Skeletal muscle cell (primary cell): ENCODE measurements at regions not wholly inside any gene's neighbourhood (a gene's known extent, or its start where the extent isn't known, plus 50 kb on each side); places are given as distances from the start of the nearest gene placed in this dataset.
"Not testable (repeated sequence)": the region's sequence is repeated elsewhere in the genome, so short reads cannot be mapped to it uniquely, and the experiment has no call there.

Source experiments
- DNase-seq: peaks from one replicate; pipeline ENCODE4 v3.0.0-alpha.2; 2010; ENCODE audit warnings: low read depth
- H3K4me3 ChIP-seq: 2 replicates; pipeline ENCODE4 v1.5.1; 2011; ENCODE audit warnings: low read depth, mild to moderate bottlenecking, control low read depth, low read length, moderate library complexity

DNA sequence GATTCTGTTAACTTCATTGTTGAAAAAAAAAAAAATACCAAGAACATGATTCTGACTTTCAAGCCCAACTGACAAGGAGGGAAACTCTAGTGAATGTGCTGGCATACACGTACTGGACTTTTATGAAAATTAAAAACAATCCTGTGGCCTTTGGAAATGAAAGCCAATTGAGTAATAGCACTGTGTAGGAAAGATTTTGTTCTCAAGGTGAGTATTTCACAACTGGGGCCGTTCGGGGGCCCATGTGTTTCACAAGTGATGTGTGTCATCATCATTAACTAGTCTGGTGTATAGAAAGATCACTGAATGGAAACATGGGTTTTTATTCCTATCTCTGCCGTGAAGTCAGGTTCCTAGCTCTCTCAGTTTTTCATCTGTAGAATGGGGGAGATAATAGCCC is 605.0 kb upstream of the CLINT1 start:
- DNase-seq: peak; percentile 83

DNA sequence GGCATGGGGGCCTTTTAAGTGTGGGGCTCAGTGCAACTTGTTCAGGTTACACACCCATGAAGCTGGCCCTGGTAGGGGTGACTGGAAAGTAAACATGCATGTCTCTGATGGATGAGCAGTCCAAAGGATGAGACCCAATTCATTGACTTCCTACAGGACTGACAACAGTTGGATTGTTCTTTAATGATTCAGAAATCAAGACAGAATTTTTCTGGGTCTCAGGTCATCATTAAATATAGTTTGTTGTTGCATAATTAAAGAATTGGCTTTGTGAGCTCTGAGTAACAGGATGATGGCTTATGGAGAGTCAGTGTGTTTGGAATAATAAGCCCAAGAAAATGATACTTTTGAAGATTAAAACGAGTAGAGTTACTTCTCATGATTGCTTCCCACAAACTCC is 604.2 kb upstream of the CLINT1 start:
- H3K4me3 ChIP-seq: no peak overlapping the region
- no peak for DNase-seq

More for the DNA sequence above, 605.0 kb upstream of the CLINT1 start:
- H3K4me3 ChIP-seq: no peak overlapping the region

DNA sequence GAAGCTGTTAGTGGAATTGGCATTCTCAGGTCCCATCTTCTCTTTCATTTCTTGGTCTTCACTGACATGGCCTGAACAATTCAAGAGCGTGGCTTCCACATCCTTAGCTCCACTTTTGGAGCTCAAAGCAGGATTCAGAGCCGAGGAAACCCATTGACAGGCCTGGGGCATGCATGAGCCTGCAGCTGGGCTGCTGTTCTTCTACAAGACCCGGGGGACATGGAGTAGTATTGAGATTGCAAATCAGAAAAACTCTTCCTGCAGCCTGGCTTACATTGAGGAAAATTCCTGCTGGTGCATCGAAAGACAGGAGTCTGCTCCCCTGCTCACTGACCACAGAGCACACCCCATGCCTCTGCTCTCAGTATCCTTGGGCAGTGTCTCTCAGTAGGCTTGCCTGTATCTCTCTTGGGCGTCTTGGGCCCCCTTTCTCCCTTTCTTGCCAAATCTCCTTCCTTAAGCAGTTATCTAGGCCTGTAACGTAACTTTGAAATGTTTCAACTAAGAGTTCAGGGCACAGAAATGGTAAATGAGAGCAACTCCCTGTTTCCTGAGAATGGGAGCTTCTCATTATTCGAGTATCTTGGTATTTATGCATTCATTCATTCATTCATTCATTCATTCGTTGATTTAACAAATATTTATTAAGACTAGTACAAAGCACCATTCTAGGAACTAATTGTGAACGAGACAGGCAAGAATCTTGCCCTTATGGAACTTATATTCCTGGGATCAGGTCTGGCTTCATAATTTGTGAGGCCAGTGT is 603.6 kb upstream of the CLINT1 start:
- H3K4me3 ChIP-seq: no peak overlapping the region
- no peak for DNase-seq

DNA sequence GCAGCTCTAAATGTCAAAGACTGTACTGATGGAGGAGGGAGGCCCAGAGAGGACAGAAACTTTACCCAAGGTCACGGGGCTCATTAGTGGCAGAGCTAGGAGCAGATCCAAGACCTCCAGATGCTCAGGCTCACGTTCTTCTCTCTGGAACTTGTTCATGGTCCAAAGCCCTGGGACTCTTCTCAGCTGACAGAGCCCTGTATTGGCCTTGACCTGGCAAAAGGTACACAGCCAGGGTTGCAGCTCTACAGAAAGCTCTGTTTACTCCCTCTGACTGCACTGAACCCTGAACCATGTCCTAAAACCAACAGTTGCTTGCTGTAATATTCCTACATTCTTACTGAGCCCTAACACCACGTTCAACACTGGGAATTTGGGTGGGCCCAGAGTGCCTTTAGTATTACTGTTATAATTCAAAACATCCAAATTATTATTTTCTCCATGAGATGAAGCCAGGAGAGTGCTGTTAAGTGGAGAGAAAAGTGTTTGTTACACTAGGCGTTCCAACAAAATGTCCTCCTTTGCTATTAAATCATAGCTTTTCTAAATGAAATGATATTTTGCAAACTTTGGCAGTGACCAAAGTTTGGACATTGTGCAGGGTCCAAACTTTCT is 602.4 kb upstream of the CLINT1 start:
- DNase-seq: no peak
- H3K4me3 ChIP-seq: no peak overlapping the region

DNA sequence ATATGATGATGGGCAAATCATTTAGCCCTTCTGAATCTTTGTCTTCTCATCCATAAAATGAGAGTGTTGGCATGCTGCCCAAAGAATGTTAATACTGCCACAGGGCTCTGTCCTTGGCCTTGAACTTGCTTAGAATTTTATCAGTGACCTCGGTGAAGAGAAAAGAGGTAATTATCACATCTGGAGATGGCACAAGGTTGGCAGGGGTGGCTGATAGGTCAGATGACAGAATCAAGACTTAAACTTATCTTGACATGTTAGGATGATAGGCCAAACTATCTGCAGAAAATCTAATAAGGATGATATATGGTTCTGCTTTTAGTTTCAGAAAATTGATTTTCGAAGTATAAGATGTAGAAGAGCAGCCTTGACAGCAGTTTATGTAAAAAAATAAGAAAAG is 599.1 kb upstream of the CLINT1 start:
- no peak for DNase-seq
- no peak overlapping the region for H3K4me3 ChIP-seq

DNA sequence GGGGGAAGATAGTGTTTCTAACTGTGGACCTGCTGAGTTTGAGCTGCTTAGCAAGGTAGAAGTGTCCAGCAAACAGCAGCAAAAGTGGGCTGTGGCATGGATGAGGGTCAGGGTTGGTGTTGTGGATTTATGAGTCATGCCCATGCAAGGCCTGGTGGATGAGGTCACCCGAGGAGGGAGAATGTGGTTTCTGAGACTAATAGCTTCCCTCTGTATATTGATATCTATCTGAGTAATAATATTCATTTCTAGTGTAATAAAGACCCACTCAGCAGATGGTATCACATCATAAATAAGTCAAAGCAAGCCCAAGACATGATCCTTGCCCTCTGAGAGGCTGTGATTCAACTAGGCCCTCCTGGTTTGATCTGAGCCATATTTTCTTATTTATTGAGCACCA is 597.8 kb upstream of the CLINT1 start:
- no peak overlapping the region for H3K4me3 ChIP-seq
- peak; percentile 85 for DNase-seq

DNA sequence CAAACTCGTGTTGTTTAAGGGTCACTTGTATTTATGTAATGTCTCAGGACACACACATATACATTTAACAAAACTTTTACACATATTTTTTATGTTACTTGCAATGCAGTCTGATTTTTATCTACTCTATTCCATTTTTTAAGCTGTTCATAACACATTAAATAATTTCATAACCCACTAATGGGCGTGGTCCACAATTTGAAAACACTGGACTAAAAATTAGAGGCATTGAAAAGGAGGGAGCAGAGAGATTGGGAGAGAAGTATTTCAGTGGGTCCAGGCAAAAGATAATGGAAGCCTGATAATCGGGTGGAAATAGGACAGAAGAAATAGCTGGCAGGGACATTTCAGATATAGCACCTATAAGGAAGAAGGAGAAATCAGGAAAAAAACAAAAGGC is 597.3 kb upstream of the CLINT1 start:
- no peak for DNase-seq
- H3K4me3 ChIP-seq: no peak overlapping the region

DNA sequence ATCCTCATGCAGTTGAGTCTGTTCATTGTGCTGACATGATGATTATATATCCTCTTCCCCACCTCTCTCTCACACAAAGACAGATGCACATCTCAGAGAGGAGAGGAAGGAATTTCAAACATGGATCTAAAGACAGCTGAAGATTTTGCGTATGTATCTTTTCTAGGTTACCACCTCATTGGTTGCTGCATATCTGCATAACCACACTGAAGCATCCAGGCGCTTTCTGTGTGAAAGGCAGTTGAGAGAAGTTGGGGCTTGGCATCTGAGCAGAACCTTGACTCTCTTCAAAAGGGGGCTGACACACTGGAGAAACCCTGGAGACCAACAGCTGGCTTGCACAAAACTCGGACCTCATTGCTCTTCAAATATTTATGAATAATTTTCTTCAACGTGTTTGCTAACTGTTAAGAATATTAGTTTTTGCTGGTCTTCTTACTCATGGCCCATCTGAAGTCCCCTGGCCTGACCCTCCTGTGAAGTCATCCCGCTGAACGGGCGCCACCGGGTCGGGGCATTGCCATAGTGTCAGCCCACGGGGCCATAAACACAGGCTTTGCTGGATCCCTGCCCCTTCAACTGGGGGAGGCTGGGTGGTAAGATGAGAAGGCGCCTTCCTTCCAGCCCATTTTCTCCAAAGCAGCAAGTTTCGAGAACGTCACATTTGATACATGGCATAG is 593.2 kb upstream of the CLINT1 start:
- DNase-seq: no peak
- H3K4me3 ChIP-seq: no peak overlapping the region

DNA sequence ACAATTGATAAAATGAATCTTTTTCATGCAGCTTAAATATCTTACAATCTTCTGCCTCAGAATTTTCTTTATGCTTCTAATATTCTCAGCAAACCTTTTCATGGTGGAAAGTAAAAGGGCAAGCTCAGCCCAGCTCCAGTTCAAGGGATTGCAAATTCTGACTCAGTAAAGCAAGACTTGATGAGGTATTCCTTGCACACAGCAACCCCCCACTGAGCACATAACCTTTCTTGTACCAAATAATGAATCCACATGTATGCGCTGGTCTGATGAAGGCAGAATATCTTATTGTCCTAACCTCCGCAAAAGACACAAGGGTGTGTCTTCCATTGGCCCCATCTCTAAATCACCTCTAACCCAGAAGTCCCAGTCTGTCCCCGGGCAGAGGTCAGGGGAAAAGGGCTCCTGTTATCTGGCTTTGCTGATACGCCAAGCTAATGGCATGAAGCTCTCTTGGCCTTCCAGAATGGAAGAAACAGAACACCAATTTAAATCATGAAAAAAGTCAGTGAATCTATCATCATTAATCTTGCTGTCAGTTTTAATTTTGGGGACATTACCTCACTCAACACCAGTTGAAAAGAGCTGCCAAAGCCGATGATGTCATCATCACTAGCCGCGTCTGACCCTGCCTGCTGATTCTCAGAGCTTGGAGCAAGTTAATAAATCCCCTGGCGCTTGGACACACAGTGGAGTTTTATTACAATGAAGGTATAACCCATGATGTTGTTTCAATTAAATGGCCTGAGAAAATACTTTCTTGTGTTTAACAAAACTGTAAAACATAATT is 592.5 kb upstream of the CLINT1 start:
- H3K4me3 ChIP-seq: no peak overlapping the region
- DNase-seq: peak; percentile 87

DNA sequence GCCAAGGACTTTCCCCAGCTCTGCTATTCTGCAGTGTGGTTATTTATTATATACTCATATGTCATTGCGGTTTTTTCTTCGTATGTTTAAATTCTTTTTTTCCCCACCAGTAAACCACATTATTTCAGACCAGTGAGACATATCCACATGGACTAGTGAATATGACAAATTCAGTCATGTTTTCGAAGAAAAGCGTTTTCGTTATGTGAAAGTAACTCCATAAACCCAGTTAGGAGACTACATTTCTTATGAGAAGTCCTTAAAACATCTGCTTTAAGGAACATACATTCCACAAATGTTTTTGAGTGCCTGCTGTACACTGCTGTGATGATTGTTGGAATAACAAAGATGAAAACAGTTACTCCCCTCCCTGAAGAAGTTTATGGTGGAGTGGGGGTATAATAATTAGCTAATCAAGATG is 591.8 kb upstream of the CLINT1 start:
- H3K4me3 ChIP-seq: no peak overlapping the region
- no peak for DNase-seq

DNA sequence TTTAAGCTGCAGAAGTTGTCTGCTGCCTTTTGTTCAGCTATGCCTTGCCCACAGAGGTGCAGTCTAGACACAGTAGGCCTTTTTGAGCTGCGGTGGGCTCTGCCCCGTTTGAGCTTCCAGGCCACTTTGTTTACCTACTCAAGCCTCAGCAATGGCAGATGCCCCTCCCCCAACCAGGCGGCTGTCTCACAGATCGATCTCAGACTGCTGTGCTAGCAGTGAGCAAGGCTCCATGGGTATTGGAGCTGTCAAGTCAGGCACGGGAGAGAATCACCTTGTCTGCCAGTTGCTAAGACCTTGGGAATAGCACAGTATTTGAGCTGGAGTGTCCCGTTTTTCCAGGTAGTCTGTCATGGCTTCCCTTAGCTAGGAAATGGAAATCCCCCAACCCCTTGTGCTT is 587.8 kb upstream of the CLINT1 start:
- DNase-seq, H3K4me3 ChIP-seq: not testable (repeated sequence)

DNA sequence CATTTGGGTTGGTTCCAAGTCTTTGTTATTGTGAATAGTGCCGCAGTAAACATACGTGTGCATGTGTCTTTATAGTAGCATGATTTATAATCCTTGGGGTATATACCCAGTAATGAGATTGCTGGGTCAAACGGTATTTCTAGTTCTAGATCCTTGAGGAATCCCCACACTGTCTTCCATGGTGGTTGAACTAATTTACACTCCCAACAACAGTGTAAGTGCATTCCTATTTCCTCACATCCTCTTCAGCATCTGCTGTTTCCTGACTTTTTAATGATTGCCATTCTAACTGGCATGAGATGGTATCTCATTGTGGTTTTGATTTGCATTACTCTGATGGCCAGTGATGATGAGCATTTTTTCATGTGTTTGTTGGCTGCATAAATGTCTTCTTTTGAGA is 580.3 kb upstream of the CLINT1 start:
- DNase-seq, H3K4me3 ChIP-seq: not testable (repeated sequence)

DNA sequence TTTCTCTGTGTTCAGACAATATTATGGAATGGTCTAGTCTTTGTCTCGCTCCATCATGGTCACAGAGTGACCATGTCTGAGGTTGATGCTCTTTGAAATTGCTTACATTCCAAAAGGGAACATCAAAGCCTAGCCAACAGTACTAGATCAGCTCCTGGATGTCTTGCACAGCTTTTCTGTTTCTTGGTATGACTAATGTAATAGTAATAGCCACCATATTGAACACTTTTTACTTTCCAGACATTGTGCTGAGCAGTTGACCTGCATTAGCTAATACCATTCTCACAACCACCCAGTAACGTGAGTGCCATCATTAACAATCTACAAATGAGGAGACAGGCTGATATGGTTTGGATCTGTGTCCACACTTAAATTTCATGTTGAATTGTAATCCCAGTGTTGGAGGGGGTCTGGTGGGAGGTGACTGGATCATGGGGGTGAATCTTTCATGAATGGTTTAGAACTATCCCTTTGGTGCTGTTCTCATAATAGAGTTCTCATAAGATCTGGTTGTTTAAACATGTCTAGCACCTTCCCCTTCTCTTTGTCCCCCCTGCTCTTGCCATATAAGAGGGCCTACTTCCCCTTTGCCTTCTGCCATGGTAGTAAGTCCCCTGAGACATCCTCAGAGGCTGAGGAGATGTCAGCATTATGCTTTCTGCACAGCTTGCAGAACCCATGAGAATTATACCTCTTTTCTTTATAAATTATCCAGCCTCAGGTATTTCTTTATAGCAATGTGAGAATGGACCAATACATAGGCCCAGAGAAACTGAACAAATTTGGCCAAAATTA is 577.5 kb upstream of the CLINT1 start:
- no peak for DNase-seq

DNA sequence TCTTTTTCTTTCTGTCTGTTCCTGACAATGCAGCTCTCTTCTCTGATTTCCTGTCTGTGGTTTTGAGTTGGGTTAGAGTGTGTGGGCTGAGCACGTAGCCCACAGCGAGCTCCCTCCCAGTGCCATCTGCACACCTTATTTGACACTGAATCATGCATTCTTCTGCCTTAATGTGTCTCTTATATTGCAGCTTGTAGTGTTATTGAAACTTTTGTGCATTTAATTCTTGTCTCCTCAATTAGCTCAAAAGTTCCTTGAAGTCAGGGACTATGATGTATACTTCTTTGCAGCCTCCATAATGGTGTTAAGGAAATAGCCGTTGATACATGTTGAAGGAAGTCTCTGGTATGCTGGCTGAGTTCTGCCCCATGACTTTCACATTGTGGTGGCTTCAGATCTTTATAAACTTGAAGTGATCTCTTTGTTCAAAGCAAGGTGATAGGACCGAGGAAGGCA is 576.2 kb upstream of the CLINT1 start:
- no peak for DNase-seq
- no peak overlapping the region for H3K4me3 ChIP-seq

More for the DNA sequence above, 577.5 kb upstream of the CLINT1 start:
- no peak overlapping the region for H3K4me3 ChIP-seq

DNA sequence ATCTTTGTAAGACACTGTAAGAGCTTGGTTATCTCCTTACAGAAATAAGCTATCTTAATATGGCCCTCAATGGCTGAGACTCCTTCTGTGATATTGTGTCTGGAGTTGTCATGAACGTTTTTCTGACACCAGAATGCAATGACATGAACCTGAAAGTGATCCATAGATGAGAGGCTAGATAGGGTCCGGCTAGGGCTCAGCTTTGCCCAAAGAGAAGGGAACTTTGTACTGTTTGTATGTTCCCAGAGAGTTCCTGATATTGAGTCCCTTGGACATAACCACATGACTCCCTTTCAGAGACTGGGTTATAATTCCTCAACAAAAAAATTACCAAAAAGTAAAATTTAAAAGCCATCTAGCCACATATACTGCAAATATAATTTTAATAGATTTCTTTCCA is 575.8 kb upstream of the CLINT1 start:
- no peak overlapping the region for H3K4me3 ChIP-seq
- DNase-seq: no peak

DNA sequence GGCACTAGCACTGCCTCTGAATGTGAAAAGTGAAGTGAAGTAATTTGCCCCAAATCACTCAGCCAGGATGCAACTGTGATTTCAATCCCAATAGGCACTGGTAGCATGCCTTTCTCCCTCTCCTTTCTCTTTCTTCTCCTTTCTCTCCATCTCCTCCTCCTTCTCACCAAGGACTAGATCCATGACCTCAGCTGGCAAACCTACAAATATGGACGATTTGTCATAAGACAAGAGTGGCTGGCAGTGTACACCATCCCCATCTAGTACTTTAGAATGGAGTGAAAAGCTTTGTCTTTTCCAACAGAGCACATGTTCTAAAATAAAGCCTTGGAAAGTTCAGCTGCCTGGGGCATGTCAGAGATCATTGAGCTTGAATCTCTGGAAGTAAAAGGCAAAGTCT is 574.7 kb upstream of the CLINT1 start:
- no peak for DNase-seq

DNA sequence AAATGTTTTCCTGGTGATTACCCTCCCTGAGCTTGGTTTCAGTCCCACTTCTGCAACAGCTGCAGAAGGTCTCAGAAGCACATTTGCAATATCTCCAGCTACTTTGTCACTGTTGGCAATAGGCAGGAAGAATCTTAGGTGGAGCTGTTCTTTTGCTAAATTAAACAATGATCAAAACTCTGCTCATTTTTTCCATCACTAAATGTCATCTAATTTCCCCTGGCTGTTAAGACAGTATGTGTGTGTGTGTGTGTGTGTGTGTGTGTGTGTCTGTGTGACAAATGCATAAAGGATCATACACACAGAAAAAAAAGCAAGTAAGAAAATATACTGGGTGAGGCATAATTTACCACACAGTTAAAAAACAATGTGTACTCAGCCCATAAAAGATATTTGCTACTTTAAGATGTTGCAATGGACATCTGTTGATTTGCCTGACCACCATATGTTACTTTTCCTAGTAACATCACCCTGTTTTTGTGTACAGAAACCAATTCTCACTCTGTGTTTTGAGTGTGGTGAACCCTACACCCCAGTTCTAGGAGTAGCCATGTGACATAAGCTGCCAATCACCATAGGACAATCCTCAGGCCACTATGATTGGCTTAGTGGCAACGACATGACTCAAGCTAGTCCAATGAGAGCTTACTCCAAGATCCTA is 572.6 kb upstream of the CLINT1 start:
- H3K4me3 ChIP-seq: no peak overlapping the region
- peak; percentile 61 for DNase-seq

More for the DNA sequence above, 574.7 kb upstream of the CLINT1 start:
- no peak overlapping the region for H3K4me3 ChIP-seq

DNA sequence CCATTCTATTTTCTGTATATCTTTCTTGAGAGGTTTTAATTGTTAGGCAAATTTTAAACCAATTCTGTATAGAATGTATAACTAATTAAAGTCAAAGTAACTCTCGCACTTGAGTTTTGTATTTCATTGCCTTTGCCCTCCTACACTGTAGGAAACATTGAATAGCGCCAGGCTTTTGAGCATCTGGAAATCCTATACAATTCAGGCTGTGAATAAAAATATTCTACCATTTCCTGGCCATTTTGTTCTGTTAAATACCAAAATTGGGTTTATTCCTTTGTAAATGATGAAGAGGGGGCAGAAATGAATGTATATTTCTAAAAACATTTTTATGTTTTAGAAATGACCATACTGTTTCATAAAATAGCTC is 571.8 kb upstream of the CLINT1 start:
- DNase-seq: no peak
- no peak overlapping the region for H3K4me3 ChIP-seq
